ENCODE measurements at regions not wholly inside any gene's neighbourhood (a gene's known extent, or its start where the extent isn't known, plus 50 kb on each side); places are given as distances from the start of the nearest gene placed in this dataset.

- no peak overlapping the region for H3K27ac ChIP-seq
- CTCF ChIA-PET = interaction anchor here (0.6 to 0.7 kb wide), 2 partner anchors 25 to 318 kb away, joined by 3 to 6 read pairs; no protein-coding TSS in a partner anchor
- POLR2A ChIA-PET (ENCODE audit: low non-redundant PET) = no interaction called here
- no peak for DNase-seq (ENCODE audit: low spot score)
- TF ChIP-seq CTCF (conservative IDR thresholded peaks at IDR 0.05; ENCODE audit: low read depth) = no peak
Measured at GRCh38 chr9:81079055-81079454, 610.3 kb downstream of the TLE1 start.

GRCh38 chr9:81078555-81078954 is 610.8 kb downstream of the TLE1 start:
- ChIA-PET CTCF (interaction anchor here (0.6 to 0.7 kb wide), 2 partner anchors 26 to 319 kb away, joined by 3 to 6 read pairs; no protein-coding TSS in a partner anchor), POLR2A (ENCODE audit: low non-redundant PET) (no interaction called here)
- H3K27ac ChIP-seq = no peak overlapping the region
- no peak for DNase-seq (ENCODE audit: low spot score)
- no peak for TF ChIP-seq CTCF (conservative IDR thresholded peaks at IDR 0.05; ENCODE audit: low read depth)

- H3K27ac ChIP-seq = no peak overlapping the region
- ChIA-PET CTCF (interaction anchor here (0.5 to 0.6 kb wide), 2 partner anchors 26 to 225 kb away, joined by 3 to 4 read pairs; no protein-coding TSS in a partner anchor), POLR2A (ENCODE audit: low non-redundant PET) (no interaction called here)
- no peak for TF ChIP-seq CTCF (conservative IDR thresholded peaks at IDR 0.05; ENCODE audit: low read depth)
- DNase-seq (ENCODE audit: low spot score) = no peak
Measured at GRCh38 chr9:81077572-81077971, 611.8 kb downstream of the TLE1 start.

GRCh38 chr9:81076131-81076530 is 613.2 kb downstream of the TLE1 start:
- POLR2A ChIA-PET (ENCODE audit: low non-redundant PET) = no interaction called here
- no peak overlapping the region for H3K27ac ChIP-seq
- DNase-seq (ENCODE audit: low spot score) = no peak
- TF ChIP-seq CTCF (conservative IDR thresholded peaks at IDR 0.05; ENCODE audit: low read depth) = no peak
- CTCF ChIA-PET = no interaction called here

GRCh38 chr9:81074221-81074620 is 615.1 kb downstream of the TLE1 start:
- ChIA-PET CTCF (interaction anchor here (0.7 kb wide), 1 partner anchor 10 kb away, joined by 4 read pairs; no protein-coding TSS in a partner anchor), POLR2A (ENCODE audit: low non-redundant PET) (no interaction called here)
- no peak overlapping the region for H3K27ac ChIP-seq
- DNase-seq (ENCODE audit: low spot score) = no peak
- no peak for TF ChIP-seq CTCF (conservative IDR thresholded peaks at IDR 0.05; ENCODE audit: low read depth)

GRCh38 chr9:81073821-81074220 is 615.5 kb downstream of the TLE1 start:
- POLR2A ChIA-PET (ENCODE audit: low non-redundant PET) = no interaction called here
- CTCF ChIA-PET = interaction anchor here (0.7 kb wide), 1 partner anchor 11 kb away, joined by 4 read pairs; no protein-coding TSS in a partner anchor
- DNase-seq (ENCODE audit: low spot score) = no peak
- TF ChIP-seq CTCF (conservative IDR thresholded peaks at IDR 0.05; ENCODE audit: low read depth) = no peak
- H3K27ac ChIP-seq = no peak overlapping the region
